ENCODE measurements at regions not wholly inside any gene's neighbourhood (a gene's known extent, or its start where the extent isn't known, plus 50 kb on each side); places are given as distances from the start of the nearest gene placed in this dataset.

DNA sequence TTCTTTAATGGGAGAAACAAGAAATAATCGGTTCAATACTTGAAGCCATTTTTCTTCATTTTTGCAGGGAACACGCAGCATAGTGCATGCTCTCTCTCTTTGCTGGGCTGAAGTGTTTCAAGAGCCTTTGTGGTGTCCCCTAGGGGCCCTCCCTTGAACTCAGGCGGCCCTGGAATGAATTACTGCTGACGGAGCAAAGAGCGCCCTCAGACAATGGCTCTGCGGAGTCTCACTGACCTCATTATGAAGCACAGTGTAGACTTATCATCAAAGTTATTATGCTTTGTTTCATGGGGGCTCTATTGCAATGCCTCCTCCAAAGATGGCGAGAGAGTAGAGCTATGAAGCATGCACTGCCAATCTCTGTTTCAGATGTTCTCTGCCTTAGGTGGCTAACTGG lies 64.8 kb upstream of the ADCY2 start:
- H3K4me1 Mint-ChIP-seq: no peaks in the 10 kb centered on the region
- ATAC-seq (ENCODE audit: low read depth): no peak
- H3K27ac Mint-ChIP-seq: no peak overlapping the region
- no peaks in the 10 kb centered on the region for H3K27me3 Mint-ChIP-seq
- peaks cover 2% of the 10 kb centered on the region for H3K9me3 Mint-ChIP-seq
- H3K4me3 Mint-ChIP-seq: no peak overlapping the region
- H3K36me3 Mint-ChIP-seq: no peaks in the 10 kb centered on the region
- DNase-seq (ENCODE audit: low spot score in 2 of 2): no peak
